ENCODE measurements at regions not wholly inside any gene's neighbourhood (a gene's known extent, or its start where the extent isn't known, plus 50 kb on each side); places are given as distances from the start of the nearest gene placed in this dataset.
"Not testable (repeated sequence)": the region's sequence is repeated elsewhere in the genome, so short reads cannot be mapped to it uniquely, and the experiment has no call there.

DNA sequence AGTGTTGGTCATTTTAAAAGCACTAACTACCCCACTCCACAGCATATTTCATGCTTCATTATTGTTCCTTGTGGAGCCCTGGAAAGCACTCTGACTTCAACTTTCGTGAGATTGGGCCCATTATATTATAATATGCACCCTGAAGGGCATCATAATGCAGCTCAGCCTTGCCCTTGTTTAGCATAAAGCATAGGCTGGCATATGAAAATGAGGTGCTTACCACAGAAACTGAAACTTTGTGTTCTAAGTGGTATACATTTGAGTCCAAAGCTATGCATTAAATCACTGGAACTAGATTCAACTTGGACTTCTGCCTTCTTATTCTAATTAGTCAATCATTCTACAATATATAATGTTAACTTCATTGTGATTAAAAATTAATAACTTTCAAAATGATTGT is 1027.9 kb downstream of the STIM2 start:
- no peak for DNase-seq

GRCh38 chr4:27894951-27895350 is 1034.3 kb downstream of the STIM2 start:
- no peak for DNase-seq

GRCh38 chr4:27908356-27908755 is 1047.7 kb downstream of the STIM2 start:
- DNase-seq: no peak

DNA sequence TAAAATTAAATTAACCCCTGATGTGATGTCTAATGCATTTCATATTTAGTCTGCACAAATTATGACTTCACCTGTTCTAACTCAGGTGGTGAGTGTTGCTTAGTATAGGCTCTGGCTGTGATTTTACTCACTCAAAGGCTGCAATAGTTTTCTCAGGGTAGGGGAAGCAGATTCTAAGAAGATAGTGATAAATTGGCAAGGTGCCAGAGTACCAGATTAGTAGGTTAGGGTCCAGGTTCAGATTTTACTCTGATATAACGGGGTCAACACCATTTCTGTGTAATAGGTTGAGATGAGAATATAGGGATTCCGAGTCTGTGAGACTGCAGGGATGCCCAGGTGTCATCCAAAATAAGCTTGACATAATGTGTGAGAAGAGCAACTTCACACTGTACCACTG is 1049.6 kb downstream of the STIM2 start:
- DNase-seq: no peak

DNA sequence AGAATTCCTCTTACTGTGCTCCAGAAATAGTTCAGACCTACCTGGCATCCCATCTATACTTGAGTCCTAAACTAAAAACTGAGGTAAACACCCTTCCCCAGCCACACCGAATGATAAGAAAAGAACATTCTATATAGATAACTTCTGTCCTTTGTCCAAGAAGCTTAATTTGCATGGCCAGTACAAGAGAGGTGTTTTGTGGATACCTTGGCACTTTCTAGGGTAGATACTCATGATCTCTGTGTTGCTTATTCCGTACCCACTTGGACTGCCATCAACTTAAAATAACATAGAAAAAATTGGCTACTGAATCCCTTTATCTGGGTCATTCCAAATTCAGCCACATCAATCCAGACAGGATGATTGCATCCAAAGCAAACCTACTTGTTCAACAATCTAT is 1050.4 kb downstream of the STIM2 start:
- DNase-seq: no peak

DNA sequence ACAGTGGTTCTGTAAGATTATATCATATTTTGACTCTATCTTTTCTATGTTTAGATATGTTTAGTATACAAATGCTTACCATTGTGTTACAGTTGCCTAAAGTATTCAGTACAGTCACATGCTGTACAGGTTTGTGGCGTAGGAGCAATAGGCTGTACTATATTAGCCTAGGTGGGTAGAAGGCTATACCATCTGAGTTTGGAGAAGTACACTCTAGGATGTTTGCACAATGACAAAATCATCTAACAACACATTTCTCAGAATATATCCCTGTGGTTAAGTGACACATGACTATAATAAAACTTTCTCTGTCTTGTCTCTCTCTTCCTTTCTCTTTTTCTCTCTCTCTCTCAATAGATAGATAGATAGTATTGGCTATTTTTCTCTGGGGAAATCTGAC is 1053.1 kb downstream of the STIM2 start:
- DNase-seq: no peak

GRCh38 chr4:27915822-27916221 is 1055.2 kb downstream of the STIM2 start:
- no peak for DNase-seq

DNA sequence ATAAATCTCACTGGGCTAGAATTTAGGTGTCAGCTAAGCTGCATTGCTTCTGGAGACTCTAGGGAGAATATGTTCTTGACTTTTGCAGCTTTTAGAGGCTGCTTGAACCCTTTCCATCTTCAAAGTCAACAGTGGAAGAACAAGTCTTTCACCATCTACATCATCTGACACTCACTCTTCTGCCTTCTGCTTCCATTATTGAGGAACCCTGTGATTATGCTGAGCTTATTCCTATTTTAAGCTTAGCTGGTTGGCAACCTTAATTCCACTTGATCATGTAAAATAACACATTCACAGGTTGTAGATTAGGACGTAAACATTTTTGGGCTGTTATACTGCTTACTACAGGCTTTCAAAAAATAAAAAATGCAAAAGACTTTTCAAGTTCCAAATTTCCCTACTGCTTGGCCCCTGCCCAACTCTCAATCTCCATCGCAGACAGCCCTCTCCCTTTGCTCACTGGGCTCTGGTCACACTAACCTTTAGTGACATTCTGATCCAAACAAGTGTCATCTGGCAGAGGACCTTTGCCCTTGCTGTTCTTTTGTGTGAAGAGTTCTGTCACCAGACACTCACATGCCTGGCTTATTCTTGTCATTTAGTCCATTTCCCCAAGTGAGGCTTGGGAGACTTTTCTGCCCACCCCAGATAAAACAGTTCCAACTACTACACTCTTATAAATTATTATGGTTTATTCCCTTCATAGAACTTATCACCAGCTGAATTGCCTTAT is 1056.0 kb downstream of the STIM2 start:
- no peak for DNase-seq

DNA sequence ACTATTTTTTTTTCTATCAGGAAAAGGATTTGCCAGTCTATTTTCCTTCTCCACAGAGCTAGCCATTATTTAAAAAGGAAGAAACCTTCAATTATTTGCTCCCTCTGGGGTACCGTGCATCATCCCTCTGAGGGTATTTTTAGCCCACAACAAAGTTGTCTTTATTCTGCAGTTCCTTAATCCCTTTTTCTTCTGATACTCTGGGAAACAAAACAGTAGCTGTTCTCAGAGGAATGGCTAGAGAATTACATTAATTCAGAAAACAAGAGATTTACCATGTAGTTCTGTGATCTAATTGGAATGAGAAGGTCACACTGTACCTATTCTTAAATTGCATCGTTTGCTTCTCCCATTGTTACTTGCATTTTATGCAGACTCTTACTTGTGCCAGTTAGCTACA is 1056.7 kb downstream of the STIM2 start:
- DNase-seq: no peak

GRCh38 chr4:27921231-27921630 is 1060.6 kb downstream of the STIM2 start:
- DNase-seq: no peak

DNA sequence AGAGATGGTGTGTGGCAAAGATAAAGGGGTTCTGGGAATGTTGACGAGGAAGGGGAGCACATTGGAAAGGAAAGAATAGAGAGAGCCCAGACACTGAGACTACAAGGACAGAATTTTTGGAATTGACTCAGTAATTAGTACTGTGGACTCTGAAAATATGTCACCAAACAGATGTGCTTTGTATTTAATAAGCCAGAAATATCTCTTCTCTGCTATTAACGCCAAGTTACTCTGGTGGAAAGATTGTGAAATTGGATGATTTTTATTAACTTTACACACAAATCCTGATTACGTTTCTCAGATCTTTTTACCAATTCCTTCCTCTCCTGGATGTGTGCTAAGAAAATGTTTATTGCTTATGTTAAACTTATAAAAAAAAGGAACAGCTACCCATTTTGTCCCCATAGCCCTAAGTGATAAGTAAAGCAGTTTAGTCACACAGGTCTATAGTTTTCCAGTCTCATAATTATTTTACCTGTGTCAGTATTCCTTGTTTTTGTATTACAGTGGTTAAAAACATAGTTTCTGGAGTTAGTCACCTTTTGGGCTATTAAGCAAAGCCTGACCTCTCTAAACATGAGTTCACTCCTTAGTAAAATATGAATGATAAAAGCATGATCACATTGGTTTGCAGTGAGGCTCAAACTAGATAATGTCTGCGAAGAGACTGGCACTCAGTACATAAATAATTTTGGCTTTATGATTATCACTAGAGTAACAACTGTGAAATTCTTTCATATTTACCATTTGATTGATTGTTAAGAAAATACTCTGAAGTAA is 1068.3 kb downstream of the STIM2 start:
- DNase-seq: no peak

GRCh38 chr4:27930291-27930690 is 1069.7 kb downstream of the STIM2 start:
- no peak for DNase-seq

DNA sequence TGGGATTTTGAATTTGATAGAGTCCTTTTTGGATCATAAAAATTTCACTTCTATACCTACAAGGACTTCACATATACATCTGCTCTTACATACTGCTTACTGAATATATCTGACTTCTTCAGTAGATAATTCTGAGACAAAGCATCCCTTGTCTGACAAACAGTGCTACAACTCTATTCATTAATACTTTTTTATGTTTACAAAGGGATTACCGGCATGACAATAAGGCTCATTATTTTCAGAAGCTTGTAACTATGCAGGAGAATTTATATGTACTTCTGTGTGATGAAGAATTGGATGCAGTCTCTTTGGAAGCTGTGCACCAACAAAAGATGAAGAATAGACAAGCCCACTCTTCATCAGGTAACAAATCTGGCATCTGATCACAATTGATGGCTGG is 1070.3 kb downstream of the STIM2 start:
- DNase-seq: no peak

- no peak for DNase-seq
Observed at GRCh38 chr4:27931584-27931983, 1070.9 kb downstream of the STIM2 start.

GRCh38 chr4:27934871-27935270 is 1074.2 kb downstream of the STIM2 start:
- no peak for DNase-seq

DNA sequence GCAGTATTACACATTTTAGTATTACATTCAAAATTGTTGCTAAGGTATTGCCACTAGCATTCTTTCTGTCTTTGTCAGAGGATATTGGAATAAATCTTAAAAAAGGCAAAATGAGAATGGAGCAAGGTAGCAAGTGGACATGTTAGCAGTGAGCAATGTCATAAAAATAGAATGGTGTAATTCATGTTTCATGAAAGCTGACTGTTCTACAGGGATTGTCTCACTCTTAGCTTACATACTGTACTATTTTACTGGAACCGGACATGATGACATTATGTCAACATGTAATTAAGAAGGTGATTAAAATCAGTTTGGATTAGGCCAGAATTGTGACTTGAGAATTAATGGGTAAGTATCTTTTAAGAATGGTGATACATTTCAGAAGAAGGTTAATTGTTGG is 1086.2 kb downstream of the STIM2 start:
- no peak for DNase-seq

GRCh38 chr4:27947302-27947701 is 1086.7 kb downstream of the STIM2 start:
- no peak for DNase-seq

GRCh38 chr4:27964095-27964494 is 1103.5 kb downstream of the STIM2 start:
- no peak for DNase-seq

GRCh38 chr4:27966664-27967063 is 1106.0 kb downstream of the STIM2 start:
- no peak for DNase-seq

- DNase-seq: no peak
Observed at GRCh38 chr4:27973056-27973455, 1112.4 kb downstream of the STIM2 start.

- no peak for DNase-seq
Observed at GRCh38 chr4:27973700-27974099, 1113.1 kb downstream of the STIM2 start.

- DNase-seq: no peak
Observed at GRCh38 chr4:27974339-27974738, 1113.7 kb downstream of the STIM2 start.

- not testable (repeated sequence) for DNase-seq
Observed at GRCh38 chr4:27974881-27975280, 1114.2 kb downstream of the STIM2 start.

DNA sequence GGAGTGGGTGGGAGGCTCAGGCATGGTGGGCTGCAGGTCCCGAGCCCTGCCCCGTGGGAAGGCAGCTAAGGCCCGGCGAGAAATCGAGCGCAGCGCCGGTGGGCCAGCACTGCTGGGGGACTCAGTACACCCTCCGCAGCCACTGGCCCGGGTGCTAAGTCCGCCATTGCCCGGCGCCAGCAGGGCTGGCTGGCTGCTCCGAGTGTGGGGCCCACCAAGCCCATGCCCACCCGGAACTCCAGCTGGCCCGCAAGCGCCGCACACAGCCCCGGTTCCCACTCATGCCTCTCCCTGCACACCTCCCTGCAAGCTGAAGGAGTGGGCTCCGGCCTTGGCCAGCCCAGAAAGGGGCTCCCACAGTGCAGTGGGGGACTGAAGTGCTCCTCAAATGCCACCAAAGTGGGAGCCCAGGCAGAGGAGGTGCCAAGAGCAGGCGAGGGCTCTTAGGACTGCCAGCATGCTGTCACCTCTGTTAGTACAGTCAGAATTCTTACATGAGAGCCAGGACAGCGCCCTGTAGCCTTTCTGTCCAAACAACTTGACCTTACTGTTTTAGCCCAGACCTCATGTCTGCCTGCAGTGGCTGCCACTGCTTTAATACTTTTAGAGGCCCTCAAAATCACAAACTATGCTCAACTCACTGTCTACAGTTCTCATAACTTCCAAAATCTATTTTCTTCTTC is 1117.9 kb downstream of the STIM2 start:
- not testable (repeated sequence) for DNase-seq

Data from activated CD4-positive, alpha-beta T cell treated with anti-CD3 and anti-CD28 coated beads for 4 hours (primary cell).